Right lobe of liver (tissue), 6 donors: ENCODE measurements at regions not wholly inside any gene's neighbourhood (a gene's known extent, or its start where the extent isn't known, plus 50 kb on each side); places are given as distances from the start of the nearest gene placed in this dataset.
"Not testable (repeated sequence)": the region's sequence is repeated elsewhere in the genome, so short reads cannot be mapped to it uniquely, and the experiment has no call there.

Source experiments
- ATAC-seq, 4 donors: fragments of 200-7000 bp; cut with Tn5 transposase; one replicate each; pipeline ENCODE4 v1.9.1; 2020; ENCODE audit warnings: mild to moderate bottlenecking in 4 of 4, moderate library complexity in 4 of 4
- DNase-seq, 3 donors: peaks; one replicate each; pipeline ENCODE4 v3.0.0-alpha.2; 2020
- H3K27ac ChIP-seq, 3 donors: fragments of 200-600 bp; one replicate each; pipeline ENCODE4 v1.8.0; 2022
- H3K27me3 ChIP-seq, 2 donors: fragments of 200-600 bp; one replicate each; pipeline ENCODE4 v1.8.0; 2022
- H3K36me3 ChIP-seq, 4 donors: fragments of 200-600 bp; sonication (generic) in 1 of 4; one replicate each; pipeline versions ENCODE4 v1.5.1 to v1.8.0; 2017 to 2022; ENCODE audit warnings: control low read depth in 1 of 4
- H3K4me1 ChIP-seq, 4 donors: fragments of 200-600 bp; sonication (generic) in 1 of 4; one replicate each; pipeline versions ENCODE4 v1.5.1 to v1.8.0; 2017 to 2022; ENCODE audit warnings: control low read depth in 1 of 4
- H3K4me3 ChIP-seq, 3 donors: fragments of 200-600 bp; one replicate each; pipeline ENCODE4 v1.8.0; 2022
- H3K9me3 ChIP-seq, 4 donors: fragments of 200-600 bp; sonication (generic) in 1 of 4; one replicate each; pipeline versions ENCODE4 v1.5.1 to v1.8.0; 2017 to 2022; ENCODE audit warnings: control low read depth in 1 of 4
- POLR2A ChIP-seq: fragments of 450-650 bp; IDR thresholded peaks from one replicate; pipeline ENCODE4 v1.6.1; 2017; ENCODE audit warnings: antibody characterized with exemption, mild to moderate bottlenecking
- WGBS: methylation state at CpG from one replicate; pipeline ENCODE4 v1.1.6; 2018; ENCODE audit warnings: low coverage, low lambda C conversion rate; ENCODE audit not compliant: insufficient coverage; ENCODE audit errors: missing lambda C conversion rate; 5-methylcytosine and 5-hydroxymethylcytosine counted together
- intact Hi-C, 2 donors: fragments of 100-400 bp; cut with DNase I; formaldehyde crosslinking; loops; one replicate each; pipeline versions ENCODE4 v1.11.2 to v1.14.1; 2022
- TF ChIP-seq, protein P1 (sequence below), 4 donors: fragments of 200-600 bp in 3 of 4; fragments of 450-650 bp in 1 of 4; IDR thresholded peaks; one replicate each; pipeline versions ENCODE4 v1.5.1 to v1.8.0; 2016 to 2022; ENCODE audit warnings: antibody characterized with exemption in 4 of 4, mild to moderate bottlenecking in 2 of 4
- donor health status: DM: no; HTN: yes; CAD: no.
- donor health status: DM: no; HTN: no; CAD: no.
- donor health status: DM: no; HTN: no; CAD: no.
- donor health status: DM: no; HTN: yes; CAD: no.
- donor health status: DM: no; HTN: yes; CAD: no.

DNA sequence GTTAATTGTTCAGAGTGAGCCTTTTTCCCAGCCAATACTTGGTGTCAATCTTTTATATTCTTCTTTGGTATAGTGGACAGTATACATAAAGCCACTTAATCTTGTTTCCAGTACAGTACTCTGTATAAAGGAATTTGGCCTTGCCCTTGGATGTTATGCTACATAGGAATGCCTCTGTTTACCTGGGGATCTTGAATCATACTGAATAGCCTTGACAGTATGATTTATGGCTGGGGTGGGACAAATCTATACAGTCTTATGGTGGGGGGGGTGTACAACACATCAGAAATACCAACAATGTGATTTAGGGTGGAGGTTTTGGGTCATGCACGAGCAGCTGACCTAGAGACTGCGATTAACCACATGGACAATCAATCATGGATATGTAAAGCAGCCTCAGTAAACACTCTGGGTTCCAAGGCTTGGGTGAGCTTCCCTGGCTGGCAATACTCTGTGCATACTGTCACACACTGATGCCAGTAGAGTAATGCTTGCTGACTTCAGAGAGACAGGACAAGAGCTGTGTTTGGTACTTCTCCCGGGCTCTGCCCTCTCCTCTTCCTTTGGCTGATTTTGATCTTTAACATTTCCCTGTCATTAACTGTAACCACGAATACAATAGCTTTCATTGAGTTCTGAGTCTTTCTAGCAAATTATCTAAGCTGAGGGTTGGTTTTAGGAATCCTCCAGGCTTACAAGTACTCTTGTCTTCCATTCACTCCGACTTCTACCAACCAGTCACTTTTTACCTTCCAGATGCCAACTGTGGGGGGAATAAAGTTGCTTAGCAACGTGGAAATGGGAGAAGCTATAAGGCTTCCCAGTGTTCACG is 84.6 kb downstream of the IARS1 start:
- H3K4me3 ChIP-seq: no peak overlapping the region
- no peaks in the 10 kb centered on the region for H3K9me3 ChIP-seq
- DNase-seq: no peak
- no peaks in the 10 kb centered on the region for H3K4me1 ChIP-seq
- TF ChIP-seq POLR2A: no peak
- TF ChIP-seq, protein P1, sequence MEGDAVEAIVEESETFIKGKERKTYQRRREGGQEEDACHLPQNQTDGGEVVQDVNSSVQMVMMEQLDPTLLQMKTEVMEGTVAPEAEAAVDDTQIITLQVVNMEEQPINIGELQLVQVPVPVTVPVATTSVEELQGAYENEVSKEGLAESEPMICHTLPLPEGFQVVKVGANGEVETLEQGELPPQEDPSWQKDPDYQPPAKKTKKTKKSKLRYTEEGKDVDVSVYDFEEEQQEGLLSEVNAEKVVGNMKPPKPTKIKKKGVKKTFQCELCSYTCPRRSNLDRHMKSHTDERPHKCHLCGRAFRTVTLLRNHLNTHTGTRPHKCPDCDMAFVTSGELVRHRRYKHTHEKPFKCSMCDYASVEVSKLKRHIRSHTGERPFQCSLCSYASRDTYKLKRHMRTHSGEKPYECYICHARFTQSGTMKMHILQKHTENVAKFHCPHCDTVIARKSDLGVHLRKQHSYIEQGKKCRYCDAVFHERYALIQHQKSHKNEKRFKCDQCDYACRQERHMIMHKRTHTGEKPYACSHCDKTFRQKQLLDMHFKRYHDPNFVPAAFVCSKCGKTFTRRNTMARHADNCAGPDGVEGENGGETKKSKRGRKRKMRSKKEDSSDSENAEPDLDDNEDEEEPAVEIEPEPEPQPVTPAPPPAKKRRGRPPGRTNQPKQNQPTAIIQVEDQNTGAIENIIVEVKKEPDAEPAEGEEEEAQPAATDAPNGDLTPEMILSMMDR (IDR thresholded peaks at IDR 0.05): no peak
- no peak for ATAC-seq
- H3K27me3 ChIP-seq: no peaks in the 10 kb centered on the region
- peaks cover 0 to 41% (median 30%) of the 10 kb centered on the region in 4 donors for H3K36me3 ChIP-seq
- no peak overlapping the region for H3K27ac ChIP-seq
- 98% methylated on average over 5 of the region's 7 CpGs for WGBS
- intact Hi-C loops: no loop called here

DNA sequence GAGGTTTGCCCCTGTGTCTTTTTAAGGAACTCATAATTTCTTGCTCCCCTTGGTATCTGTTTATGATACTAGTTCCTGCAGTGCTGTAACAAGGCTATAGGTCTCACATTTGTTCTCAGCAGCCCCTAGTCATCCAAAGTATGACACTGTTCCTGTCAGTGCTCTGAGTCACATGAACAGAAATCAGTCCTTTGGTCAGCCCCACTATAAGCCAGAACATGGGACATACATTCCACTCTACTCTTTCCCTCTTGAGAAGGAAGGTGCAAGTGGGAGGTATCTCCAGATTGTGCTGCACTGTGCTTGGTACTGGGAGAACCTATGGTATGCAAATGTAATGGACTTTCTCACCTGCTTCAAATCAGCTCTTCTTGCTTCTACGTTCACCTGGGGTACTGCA is 87.0 kb downstream of the IARS1 start:
- H3K4me1 ChIP-seq: no peaks in the 10 kb centered on the region
- peaks cover 0 to 30% (median 19%) of the 10 kb centered on the region in 4 donors for H3K36me3 ChIP-seq
- H3K9me3 ChIP-seq: no peaks in the 10 kb centered on the region
- intact Hi-C loops: no loop called here
- no peaks in the 10 kb centered on the region for H3K27me3 ChIP-seq
- no peak for ATAC-seq
- 100% methylated on average over 1 of the region's 1 CpG for WGBS
- no peak for TF ChIP-seq POLR2A
- TF ChIP-seq, protein P1 (IDR thresholded peaks at IDR 0.05): no peak
- DNase-seq: no peak
- no peak overlapping the region for H3K27ac ChIP-seq
- H3K4me3 ChIP-seq: no peak overlapping the region

DNA sequence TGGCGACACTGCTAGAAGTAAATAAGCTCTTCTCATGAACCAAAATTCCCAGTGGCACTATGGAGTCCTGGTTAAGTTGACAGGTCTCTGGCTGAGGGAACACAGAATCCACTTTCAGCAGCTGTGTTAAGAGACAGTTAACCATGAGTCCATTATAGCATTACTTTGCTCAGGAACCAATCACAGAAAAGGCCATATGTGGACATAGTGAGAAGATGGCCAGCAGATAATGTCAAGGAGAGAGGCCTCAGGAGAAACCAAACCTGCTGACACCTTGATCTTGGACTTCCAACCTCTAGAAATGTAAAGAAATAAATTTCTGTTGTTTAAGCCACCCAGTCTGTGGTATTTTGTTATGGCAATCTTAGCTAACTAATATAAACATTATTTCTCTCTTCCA is 88.7 kb upstream of the SPTLC1 start:
- H3K36me3 ChIP-seq, H3K27ac ChIP-seq, intact Hi-C loops, ATAC-seq, H3K4me3 ChIP-seq, H3K27me3 ChIP-seq, H3K9me3 ChIP-seq, H3K4me1 ChIP-seq, DNase-seq: not testable (repeated sequence)
- 89% methylated on average over 1 of the region's 1 CpG for WGBS

DNA sequence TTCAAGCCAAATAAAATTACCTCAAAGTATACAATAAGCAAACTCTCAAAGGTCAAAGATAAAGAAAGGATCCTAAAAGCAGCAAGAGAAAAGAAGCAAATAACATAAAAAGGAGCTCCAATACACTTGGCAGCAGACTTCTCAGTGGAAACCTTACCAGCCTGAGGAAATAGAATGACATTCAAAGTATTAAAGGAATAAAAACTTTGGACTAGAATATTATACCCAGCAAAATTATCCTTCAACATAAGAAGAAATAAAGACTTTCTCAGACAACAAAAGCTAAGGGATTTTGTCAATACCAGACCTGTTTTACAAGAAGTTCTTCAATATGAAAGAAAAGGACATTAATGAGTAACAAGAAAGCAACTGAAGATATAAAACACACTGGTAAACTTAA is 83.0 kb upstream of the SPTLC1 start:
- H3K4me1 ChIP-seq, H3K27me3 ChIP-seq, H3K36me3 ChIP-seq, ATAC-seq, DNase-seq, intact Hi-C loops, H3K9me3 ChIP-seq, H3K4me3 ChIP-seq, H3K27ac ChIP-seq: not testable (repeated sequence)

DNA sequence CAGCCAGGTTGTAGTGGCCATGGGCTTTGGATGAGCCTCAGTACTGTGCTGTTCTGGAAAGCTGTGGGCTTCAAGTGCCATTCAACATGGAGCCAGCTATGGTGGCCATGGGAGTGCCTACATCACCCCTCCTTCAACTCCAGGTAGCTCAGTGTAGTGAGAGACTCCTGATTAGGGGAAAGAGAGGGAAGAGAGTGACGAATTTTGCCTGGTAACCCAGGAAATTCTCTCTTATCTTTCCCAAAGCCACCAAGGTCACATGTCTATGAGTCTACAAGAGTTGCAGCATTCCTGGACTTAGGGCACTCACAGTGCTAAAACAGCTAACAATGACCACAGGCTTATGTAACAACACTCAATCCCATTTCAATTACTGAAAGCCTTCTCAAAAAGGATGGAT is 81.7 kb upstream of the SPTLC1 start:
- ATAC-seq: peak in 2 of 4 donors; percentile 52 to 74
- no peaks in the 10 kb centered on the region for H3K36me3 ChIP-seq

More for the DNA sequence above, 81.7 kb upstream of the SPTLC1 start:
- Histone ChIP-seq H3K4me3 (no peak overlapping the region), H3K9me3 (no peaks in the 10 kb centered on the region), H3K27me3 (no peaks in the 10 kb centered on the region), H3K27ac (no peak overlapping the region), H3K4me1 (no peaks in the 10 kb centered on the region)
- DNase-seq: no peak
- no peak for TF ChIP-seq POLR2A
- TF ChIP-seq, protein P1 (IDR thresholded peaks at IDR 0.05): no peak
- intact Hi-C loops: no loop called here
- WGBS: 14% methylated on average over 1 of the region's 1 CpG
